ENCODE measurements at regions not wholly inside any gene's neighbourhood (a gene's known extent, or its start where the extent isn't known, plus 50 kb on each side); places are given as distances from the start of the nearest gene placed in this dataset.
A peak's percentile ranks its signal among the peaks of the same experiment; 100 is the strongest.

DNA sequence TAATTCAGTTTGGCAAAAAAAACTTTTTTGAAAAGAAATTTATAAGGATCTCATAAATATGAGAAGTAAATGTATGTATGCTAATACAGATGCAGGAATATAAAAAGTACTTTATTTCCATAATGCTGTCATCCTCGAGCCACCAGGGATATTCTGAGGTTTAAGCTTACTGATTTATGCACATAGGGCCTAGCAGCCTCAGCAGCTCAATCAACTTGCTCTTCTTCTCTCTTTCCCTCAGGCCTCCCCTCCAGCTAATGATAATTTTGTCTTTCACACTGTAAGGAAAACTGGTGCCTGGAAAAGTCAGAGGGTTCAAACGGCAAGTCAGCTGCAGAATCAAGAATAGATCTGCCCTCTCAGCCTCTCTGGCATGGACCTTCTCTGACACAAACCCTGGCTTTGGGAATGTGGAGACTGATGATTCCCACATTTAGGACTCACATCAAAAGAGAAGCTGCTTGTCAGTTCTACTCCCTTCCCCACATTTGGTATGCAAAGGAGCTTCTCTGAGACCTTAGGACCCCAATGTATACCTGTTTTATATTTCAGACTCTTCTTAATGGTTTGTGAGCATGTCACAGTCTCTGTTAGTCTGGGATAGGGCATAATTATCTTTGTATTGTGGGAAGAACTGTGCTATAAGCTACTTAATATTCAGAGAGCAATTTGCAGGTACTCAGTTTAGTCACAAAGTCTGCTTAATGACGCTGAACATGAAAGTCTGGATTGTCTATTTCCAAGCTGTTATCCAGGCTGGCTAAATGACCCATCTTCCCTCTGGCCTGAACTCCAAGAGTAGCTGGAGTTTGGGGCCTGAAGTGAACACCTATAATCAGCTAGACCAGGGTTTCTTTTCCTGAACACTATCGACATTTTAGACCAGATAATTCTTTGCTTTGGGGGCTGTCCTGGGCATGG lies 52.1 kb upstream of the DIPK1A start:
- DNase-seq (ENCODE audit: low read depth in 2 of 2), result no peak

DNA sequence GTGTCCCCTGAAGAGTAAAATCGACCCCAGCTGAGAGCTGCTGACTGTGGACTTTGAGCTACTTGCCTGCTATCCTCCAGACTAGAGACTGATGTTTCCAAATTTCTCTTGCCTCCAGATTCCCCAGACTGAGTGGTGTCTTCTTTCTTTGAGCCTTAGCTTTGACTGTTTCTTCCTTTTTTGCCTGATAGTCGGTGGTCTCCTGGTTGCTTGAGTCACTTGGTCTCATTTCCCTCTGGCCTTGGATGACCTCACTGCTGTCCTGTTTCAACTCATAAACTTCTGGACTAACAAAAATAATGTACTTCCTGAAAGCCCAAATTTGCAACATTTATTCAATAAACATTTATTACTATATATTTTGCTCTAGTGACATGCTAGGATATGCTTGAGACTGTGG lies 52.9 kb upstream of the DIPK1A start:
- DNase-seq (ENCODE audit: low read depth in 2 of 2), result no peak

DNA sequence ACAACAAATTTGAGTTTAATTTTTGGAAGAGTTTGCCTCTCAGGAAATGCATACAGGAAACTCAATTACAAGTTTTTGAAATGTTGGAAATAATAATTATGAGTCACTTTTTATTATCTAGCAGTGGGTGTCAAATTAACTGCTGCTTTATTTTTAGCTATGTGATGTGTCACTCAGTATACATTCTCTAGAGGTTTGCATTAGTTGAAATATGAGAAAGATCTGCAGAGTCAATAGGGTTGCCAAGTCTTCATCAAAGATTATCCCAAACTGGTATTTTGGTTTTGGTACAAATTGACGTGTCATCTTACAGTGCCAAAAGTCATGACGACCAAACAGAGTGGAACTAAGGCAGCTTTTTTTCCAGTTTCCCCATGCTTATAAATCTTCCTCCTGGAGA lies 54.3 kb upstream of the DIPK1A start:
- DNase-seq (ENCODE audit: low read depth in 2 of 2), result no peak

DNA sequence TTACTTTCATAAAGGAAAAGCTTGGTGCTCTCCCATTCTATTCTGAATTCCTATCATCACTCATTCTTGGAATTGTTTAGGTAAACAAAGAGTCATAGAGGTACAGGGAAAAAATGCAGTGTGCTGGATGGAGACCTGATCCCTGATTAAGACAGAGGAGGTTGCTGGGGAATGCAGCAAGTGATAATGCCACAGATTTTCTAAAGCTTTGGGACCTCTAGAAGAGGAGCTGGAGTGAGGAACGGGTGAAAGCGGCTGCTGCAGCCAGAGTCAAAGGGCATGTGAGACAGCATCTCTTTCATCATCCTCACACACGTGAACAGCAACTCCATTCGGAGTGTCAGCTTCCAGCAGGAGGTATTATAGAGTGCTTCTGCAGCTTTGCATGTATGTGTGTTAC lies 54.9 kb upstream of the DIPK1A start:
- no peak for DNase-seq (ENCODE audit: low read depth in 2 of 2)

DNA sequence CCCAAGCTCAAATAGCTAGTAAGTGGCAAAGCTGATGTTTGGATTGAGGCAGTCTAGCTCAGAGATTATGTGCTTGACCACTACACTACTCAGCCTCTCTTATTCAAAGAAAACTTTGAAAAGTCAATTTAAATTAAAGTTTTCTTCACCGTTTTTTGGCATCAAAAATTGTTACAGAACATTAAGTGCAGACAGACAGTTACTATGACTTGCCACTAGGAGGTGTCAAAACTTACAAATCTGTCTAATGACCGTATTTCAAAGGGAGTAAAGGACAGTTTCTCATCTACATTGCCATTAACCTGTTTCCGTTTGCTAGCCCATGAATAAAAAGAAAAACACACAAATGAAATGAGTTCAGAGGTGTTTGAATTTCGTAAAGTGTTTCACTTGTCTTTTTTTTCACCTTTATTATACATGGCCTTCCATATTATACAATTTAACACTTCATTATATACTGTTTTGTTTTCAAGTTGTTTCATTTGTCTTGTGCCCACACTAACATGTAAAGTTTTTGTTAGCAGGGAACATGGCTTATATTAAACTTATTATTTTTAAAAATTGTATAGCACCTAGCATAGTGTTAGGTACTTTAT lies 57.4 kb upstream of the MTF2 start:
- DNase-seq (ENCODE audit: low read depth in 2 of 2), result peak; percentile 38 to 62

DNA sequence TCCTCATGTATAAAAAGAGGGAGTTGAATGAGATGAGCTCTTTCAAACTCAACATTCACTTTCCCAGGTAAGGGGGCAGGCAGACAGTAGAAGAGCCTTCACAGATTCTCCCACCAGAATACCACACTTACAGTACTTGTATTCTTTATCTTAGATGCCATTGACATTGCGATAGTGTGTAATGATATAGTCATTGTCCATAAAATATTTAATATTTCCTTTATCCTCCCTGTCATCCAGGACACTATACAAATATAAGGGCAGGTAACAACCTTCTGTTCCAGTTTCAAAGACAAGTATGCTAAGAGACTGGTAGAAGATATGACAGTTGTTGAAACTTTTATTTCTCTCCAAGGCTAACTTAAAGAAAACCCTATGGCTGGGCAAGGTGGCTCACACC lies 56.5 kb upstream of the MTF2 start:
- no peak for DNase-seq (ENCODE audit: low read depth in 2 of 2)

DNA sequence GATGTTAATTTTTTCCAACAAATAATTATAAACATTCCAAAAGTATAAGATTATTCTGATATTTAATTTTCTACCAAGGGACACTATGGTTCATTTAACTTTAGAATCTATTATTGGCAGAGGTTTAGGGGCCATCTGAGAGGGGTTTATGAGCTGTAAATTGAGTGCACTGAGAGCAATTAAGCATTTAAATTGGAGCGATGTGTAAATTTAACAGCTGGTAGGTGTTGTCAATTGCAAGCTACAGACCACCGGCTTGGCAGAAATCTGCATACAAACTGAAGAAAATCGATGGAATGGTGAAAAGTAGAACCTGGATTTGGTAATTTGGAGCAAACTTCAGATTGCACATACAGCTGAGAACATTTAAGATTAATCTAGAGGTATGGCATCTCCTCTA lies 55.8 kb upstream of the MTF2 start:
- DNase-seq (ENCODE audit: low read depth in 2 of 2), result no peak

DNA sequence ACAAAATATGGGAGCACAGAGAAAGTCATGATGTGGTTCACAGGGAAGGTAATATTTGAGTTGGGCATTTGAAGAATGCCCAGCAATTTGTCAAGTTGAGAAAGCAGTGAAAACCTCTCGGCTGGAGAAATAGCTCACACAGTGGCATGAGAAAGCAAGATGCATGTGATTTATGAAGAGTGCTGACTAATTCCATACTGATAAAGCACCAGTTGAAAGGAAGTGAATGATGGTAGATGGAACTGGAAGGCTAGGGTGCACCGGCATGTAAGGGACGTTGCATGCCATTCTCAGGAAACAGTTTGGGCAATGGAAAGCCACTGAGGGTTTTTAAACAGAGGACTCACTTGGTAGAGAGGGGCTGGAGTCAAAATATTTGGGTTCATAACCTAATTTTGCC lies 53.5 kb upstream of the MTF2 start:
- DNase-seq (ENCODE audit: low read depth in 2 of 2), result no peak

DNA sequence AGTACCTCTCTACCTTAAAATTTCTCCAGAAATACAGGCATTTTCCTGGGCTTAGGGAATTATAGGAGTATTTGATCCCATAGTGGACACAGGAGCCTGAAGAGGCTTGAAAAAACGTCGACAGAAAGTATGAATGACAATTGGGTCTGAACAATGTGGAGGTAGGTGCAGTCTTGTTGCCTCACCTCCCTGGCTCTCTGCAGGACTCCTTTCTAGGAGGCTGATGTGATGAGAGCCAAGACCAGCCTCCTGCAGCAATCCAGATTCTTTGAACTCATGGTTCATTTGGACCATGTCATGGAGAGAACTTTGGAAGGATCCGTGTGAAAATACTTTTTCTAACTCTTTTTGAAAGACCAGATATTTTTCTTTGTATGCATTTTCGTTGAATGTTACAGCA lies 50.5 kb upstream of the MTF2 start:
- no peak for DNase-seq (ENCODE audit: low read depth in 2 of 2)
